ENCODE measurements at regions not wholly inside any gene's neighbourhood (a gene's known extent, or its start where the extent isn't known, plus 50 kb on each side); places are given as distances from the start of the nearest gene placed in this dataset.

DNA sequence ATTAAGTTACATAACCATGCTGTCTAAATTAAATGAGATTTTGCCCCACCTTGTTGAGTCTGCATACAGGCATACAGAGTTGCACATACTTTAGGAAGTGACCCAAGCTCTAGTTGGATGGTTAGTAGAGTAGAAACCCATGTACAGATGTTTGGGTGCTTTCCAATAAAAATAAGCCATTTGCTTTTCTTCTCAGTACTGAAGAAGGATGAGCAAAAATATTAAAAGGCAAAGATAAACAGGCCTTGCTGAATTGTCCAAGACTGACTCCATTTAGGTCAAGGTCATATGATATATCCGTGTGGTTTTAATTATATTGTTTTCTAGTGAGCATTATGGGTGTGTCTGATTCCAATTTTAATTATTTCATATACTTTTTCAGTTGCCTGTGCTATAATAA, 589.4 kb downstream of the RFPL4B start:
- TF ChIP-seq GABPA (IDR thresholded peaks at IDR 0.05; ENCODE audit: low read depth), result no peak
- no peak for TF ChIP-seq CTCF (IDR thresholded peaks at IDR 0.05)

Measured in SK-N-SH (cell line).